ENCODE measurements at regions not wholly inside any gene's neighbourhood (a gene's known extent, or its start where the extent isn't known, plus 50 kb on each side); places are given as distances from the start of the nearest gene placed in this dataset.

- no peak overlapping the region for H3K27ac ChIP-seq (ENCODE audit: low read depth, low read length)
- no peaks in the 10 kb centered on the region for H3K36me3 ChIP-seq (ENCODE audit: control insufficient read depth in 1 of 2, insufficient read depth in 2 of 2, low read length in 2 of 2)
- no peak overlapping the region for H3K4me3 ChIP-seq (ENCODE audit: low read depth in 1 of 2, low read length in 2 of 2)
- H3K9ac ChIP-seq (ENCODE audit: low read depth in 1 of 2, low read length in 2 of 2): no peak overlapping the region
- no peaks in the 10 kb centered on the region for H3K27me3 ChIP-seq (ENCODE audit: control insufficient read depth in 1 of 2, insufficient read depth in 2 of 2, low read length in 2 of 2)
- no peaks in the 10 kb centered on the region for H3K4me1 ChIP-seq (ENCODE audit: control insufficient read depth in 1 of 2, insufficient read depth in 2 of 2, low read length in 2 of 2)
- H3K9me3 ChIP-seq (ENCODE audit: control insufficient read depth in 1 of 2, low read length in 2 of 2): no peaks in the 10 kb centered on the region
Measured at GRCh38 chr1:79737193-79737592, 730.7 kb upstream of the ADGRL4 start.

DNA sequence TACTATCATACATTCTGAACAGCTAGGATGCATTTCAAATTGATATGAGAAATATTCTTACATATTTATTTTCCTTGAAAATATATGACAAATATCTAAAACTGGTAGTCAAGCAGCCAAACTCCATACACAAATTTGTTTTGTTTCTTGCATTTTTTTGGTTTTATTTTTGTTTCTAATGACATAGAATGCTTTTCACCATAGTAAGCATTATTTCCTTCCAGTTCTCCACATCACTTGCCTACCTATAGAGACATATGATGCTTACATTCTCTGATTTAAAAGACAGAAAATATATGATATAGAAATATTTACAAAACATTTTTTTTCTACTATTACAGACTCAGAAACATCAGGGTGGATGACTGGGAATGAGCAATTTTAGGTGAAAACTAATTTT is 726.4 kb upstream of the ADGRL4 start:
- Histone ChIP-seq H3K36me3 (ENCODE audit: control insufficient read depth in 1 of 2, insufficient read depth in 2 of 2, low read length in 2 of 2) (no peaks in the 10 kb centered on the region), H3K9ac (ENCODE audit: low read depth in 1 of 2, low read length in 2 of 2) (no peak overlapping the region), H3K27ac (ENCODE audit: low read depth, low read length) (no peak overlapping the region), H3K9me3 (ENCODE audit: control insufficient read depth in 1 of 2, low read length in 2 of 2) (no peaks in the 10 kb centered on the region), H3K27me3 (ENCODE audit: control insufficient read depth in 1 of 2, insufficient read depth in 2 of 2, low read length in 2 of 2) (no peaks in the 10 kb centered on the region), H3K4me3 (ENCODE audit: low read depth in 1 of 2, low read length in 2 of 2) (no peak overlapping the region), H3K4me1 (ENCODE audit: control insufficient read depth in 1 of 2, insufficient read depth in 2 of 2, low read length in 2 of 2) (no peaks in the 10 kb centered on the region)

GRCh38 chr1:79726911-79727310 is 720.4 kb upstream of the ADGRL4 start:
- no peaks in the 10 kb centered on the region for H3K4me1 ChIP-seq (ENCODE audit: control insufficient read depth in 1 of 2, insufficient read depth in 2 of 2, low read length in 2 of 2)
- H3K36me3 ChIP-seq (ENCODE audit: control insufficient read depth in 1 of 2, insufficient read depth in 2 of 2, low read length in 2 of 2): no peaks in the 10 kb centered on the region
- no peak overlapping the region for H3K9ac ChIP-seq (ENCODE audit: low read depth in 1 of 2, low read length in 2 of 2)
- H3K4me3 ChIP-seq (ENCODE audit: low read depth in 1 of 2, low read length in 2 of 2): no peak overlapping the region
- no peaks in the 10 kb centered on the region for H3K27me3 ChIP-seq (ENCODE audit: control insufficient read depth in 1 of 2, insufficient read depth in 2 of 2, low read length in 2 of 2)
- no peak overlapping the region for H3K27ac ChIP-seq (ENCODE audit: low read depth, low read length)
- H3K9me3 ChIP-seq (ENCODE audit: control insufficient read depth in 1 of 2, low read length in 2 of 2): no peaks in the 10 kb centered on the region

GRCh38 chr1:79726321-79726720 is 719.8 kb upstream of the ADGRL4 start:
- H3K27ac ChIP-seq (ENCODE audit: low read depth, low read length): no peak overlapping the region
- H3K4me3 ChIP-seq (ENCODE audit: low read depth in 1 of 2, low read length in 2 of 2): no peak overlapping the region
- H3K9me3 ChIP-seq (ENCODE audit: control insufficient read depth in 1 of 2, low read length in 2 of 2): no peaks in the 10 kb centered on the region
- no peaks in the 10 kb centered on the region for H3K36me3 ChIP-seq (ENCODE audit: control insufficient read depth in 1 of 2, insufficient read depth in 2 of 2, low read length in 2 of 2)
- no peaks in the 10 kb centered on the region for H3K4me1 ChIP-seq (ENCODE audit: control insufficient read depth in 1 of 2, insufficient read depth in 2 of 2, low read length in 2 of 2)
- no peaks in the 10 kb centered on the region for H3K27me3 ChIP-seq (ENCODE audit: control insufficient read depth in 1 of 2, insufficient read depth in 2 of 2, low read length in 2 of 2)
- H3K9ac ChIP-seq (ENCODE audit: low read depth in 1 of 2, low read length in 2 of 2): no peak overlapping the region

DNA sequence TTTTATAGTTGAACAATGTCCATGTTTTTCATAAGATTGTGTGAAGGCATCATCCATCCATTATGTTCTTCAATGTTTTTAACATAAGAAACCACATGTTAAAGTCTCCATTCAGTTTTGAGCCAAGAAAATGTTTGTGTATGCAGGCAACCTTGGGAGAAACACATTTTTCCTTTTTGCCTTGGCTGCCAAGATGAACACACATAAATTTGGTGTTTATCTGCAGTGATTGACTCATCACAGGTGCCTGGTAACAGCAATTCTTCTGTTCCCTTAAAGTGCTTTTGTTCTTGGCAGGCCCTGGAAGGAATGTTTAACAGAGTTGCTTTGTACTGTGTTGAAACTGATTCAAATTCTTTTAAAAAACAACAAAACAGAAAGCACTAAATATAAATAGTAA is 709.9 kb upstream of the ADGRL4 start:
- Histone ChIP-seq H3K27ac (ENCODE audit: low read depth, low read length) (no peak overlapping the region), H3K9ac (ENCODE audit: low read depth in 1 of 2, low read length in 2 of 2) (no peak overlapping the region), H3K9me3 (ENCODE audit: control insufficient read depth in 1 of 2, low read length in 2 of 2) (peaks cover 0 to 9% of the 10 kb centered on the region in 2 donors), H3K4me3 (ENCODE audit: low read depth in 1 of 2, low read length in 2 of 2) (no peak overlapping the region), H3K27me3 (ENCODE audit: control insufficient read depth in 1 of 2, insufficient read depth in 2 of 2, low read length in 2 of 2) (no peaks in the 10 kb centered on the region), H3K4me1 (ENCODE audit: control insufficient read depth in 1 of 2, insufficient read depth in 2 of 2, low read length in 2 of 2) (no peaks in the 10 kb centered on the region), H3K36me3 (ENCODE audit: control insufficient read depth in 1 of 2, insufficient read depth in 2 of 2, low read length in 2 of 2) (no peaks in the 10 kb centered on the region)

GRCh38 chr1:79714664-79715063 is 708.1 kb upstream of the ADGRL4 start:
- H3K27ac ChIP-seq (ENCODE audit: low read depth, low read length): no peak overlapping the region
- H3K27me3 ChIP-seq (ENCODE audit: control insufficient read depth in 1 of 2, insufficient read depth in 2 of 2, low read length in 2 of 2): no peaks in the 10 kb centered on the region
- no peak overlapping the region for H3K4me3 ChIP-seq (ENCODE audit: low read depth in 1 of 2, low read length in 2 of 2)
- H3K9me3 ChIP-seq (ENCODE audit: control insufficient read depth in 1 of 2, low read length in 2 of 2): peaks cover 0 to 6% of the 10 kb centered on the region in 2 donors
- no peaks in the 10 kb centered on the region for H3K4me1 ChIP-seq (ENCODE audit: control insufficient read depth in 1 of 2, insufficient read depth in 2 of 2, low read length in 2 of 2)
- H3K9ac ChIP-seq (ENCODE audit: low read depth in 1 of 2, low read length in 2 of 2): no peak overlapping the region
- H3K36me3 ChIP-seq (ENCODE audit: control insufficient read depth in 1 of 2, insufficient read depth in 2 of 2, low read length in 2 of 2): no peaks in the 10 kb centered on the region

GRCh38 chr1:79711001-79711431 is 704.5 kb upstream of the ADGRL4 start:
- no peaks in the 10 kb centered on the region for H3K9me3 ChIP-seq (ENCODE audit: control insufficient read depth in 1 of 2, low read length in 2 of 2)
- no peak overlapping the region for H3K4me3 ChIP-seq (ENCODE audit: low read depth in 1 of 2, low read length in 2 of 2)
- H3K4me1 ChIP-seq (ENCODE audit: control insufficient read depth in 1 of 2, insufficient read depth in 2 of 2, low read length in 2 of 2): no peaks in the 10 kb centered on the region
- no peak overlapping the region for H3K27ac ChIP-seq (ENCODE audit: low read depth, low read length)
- no peak overlapping the region for H3K9ac ChIP-seq (ENCODE audit: low read depth in 1 of 2, low read length in 2 of 2)
- H3K27me3 ChIP-seq (ENCODE audit: control insufficient read depth in 1 of 2, insufficient read depth in 2 of 2, low read length in 2 of 2): no peaks in the 10 kb centered on the region
- no peaks in the 10 kb centered on the region for H3K36me3 ChIP-seq (ENCODE audit: control insufficient read depth in 1 of 2, insufficient read depth in 2 of 2, low read length in 2 of 2)

- Histone ChIP-seq H3K4me3 (ENCODE audit: low read depth in 1 of 2, low read length in 2 of 2) (no peak overlapping the region), H3K9me3 (ENCODE audit: control insufficient read depth in 1 of 2, low read length in 2 of 2) (no peaks in the 10 kb centered on the region), H3K27ac (ENCODE audit: low read depth, low read length) (no peak overlapping the region), H3K4me1 (ENCODE audit: control insufficient read depth in 1 of 2, insufficient read depth in 2 of 2, low read length in 2 of 2) (no peaks in the 10 kb centered on the region), H3K36me3 (ENCODE audit: control insufficient read depth in 1 of 2, insufficient read depth in 2 of 2, low read length in 2 of 2) (no peaks in the 10 kb centered on the region), H3K9ac (ENCODE audit: low read depth in 1 of 2, low read length in 2 of 2) (no peak overlapping the region), H3K27me3 (ENCODE audit: control insufficient read depth in 1 of 2, insufficient read depth in 2 of 2, low read length in 2 of 2) (no peaks in the 10 kb centered on the region)
Measured at GRCh38 chr1:79708646-79709265, 702.2 kb upstream of the ADGRL4 start.

DNA sequence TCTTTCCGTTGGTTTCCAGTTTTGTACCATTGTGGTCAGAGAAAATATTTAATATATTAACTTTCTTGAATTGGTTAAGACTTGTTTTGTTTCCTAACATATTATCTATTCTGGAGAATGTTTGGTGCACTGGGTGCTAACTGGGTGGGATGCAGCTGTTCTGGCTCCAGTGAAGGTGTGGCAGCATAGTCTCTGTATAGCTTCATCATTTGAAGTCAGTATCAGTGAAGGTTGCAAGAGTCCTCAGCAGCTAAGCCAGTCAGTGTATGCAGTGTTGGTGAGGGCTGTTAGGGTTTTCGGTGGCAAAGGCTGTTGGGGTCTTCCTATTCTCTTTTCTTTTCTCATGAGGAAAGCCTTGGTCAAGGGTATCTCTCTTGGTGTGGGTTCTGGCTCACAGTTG is 698.7 kb upstream of the ADGRL4 start:
- Histone ChIP-seq H3K9ac (ENCODE audit: low read depth in 1 of 2, low read length in 2 of 2) (no peak overlapping the region), H3K4me3 (ENCODE audit: low read depth in 1 of 2, low read length in 2 of 2) (no peak overlapping the region), H3K9me3 (ENCODE audit: control insufficient read depth in 1 of 2, low read length in 2 of 2) (no peaks in the 10 kb centered on the region), H3K27me3 (ENCODE audit: control insufficient read depth in 1 of 2, insufficient read depth in 2 of 2, low read length in 2 of 2) (no peaks in the 10 kb centered on the region), H3K27ac (ENCODE audit: low read depth, low read length) (no peak overlapping the region), H3K4me1 (ENCODE audit: control insufficient read depth in 1 of 2, insufficient read depth in 2 of 2, low read length in 2 of 2) (no peaks in the 10 kb centered on the region), H3K36me3 (ENCODE audit: control insufficient read depth in 1 of 2, insufficient read depth in 2 of 2, low read length in 2 of 2) (no peaks in the 10 kb centered on the region)

DNA sequence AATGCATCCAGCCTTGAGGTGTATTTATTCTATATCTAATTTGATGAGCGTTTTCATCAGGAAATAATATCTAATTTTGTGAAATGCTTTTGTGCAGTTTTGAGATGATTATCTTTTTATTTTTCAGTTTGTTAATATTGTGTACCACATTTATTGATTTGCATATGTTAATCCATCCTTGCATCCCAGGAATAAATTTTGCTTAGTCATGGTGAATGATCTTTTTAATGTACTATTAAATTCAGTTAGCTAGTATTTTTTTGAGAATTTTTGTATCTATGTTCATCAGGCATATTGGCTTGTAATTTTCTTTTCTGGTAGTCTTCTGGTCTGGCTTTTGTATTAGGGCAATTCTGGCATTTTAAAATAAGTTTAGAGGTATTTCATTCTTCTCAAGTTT is 697.5 kb upstream of the ADGRL4 start:
- Histone ChIP-seq H3K4me3 (ENCODE audit: low read depth in 1 of 2, low read length in 2 of 2) (no peak overlapping the region), H3K36me3 (ENCODE audit: control insufficient read depth in 1 of 2, insufficient read depth in 2 of 2, low read length in 2 of 2) (no peaks in the 10 kb centered on the region), H3K27me3 (ENCODE audit: control insufficient read depth in 1 of 2, insufficient read depth in 2 of 2, low read length in 2 of 2) (no peaks in the 10 kb centered on the region), H3K27ac (ENCODE audit: low read depth, low read length) (no peak overlapping the region), H3K9me3 (ENCODE audit: control insufficient read depth in 1 of 2, low read length in 2 of 2) (no peaks in the 10 kb centered on the region), H3K4me1 (ENCODE audit: control insufficient read depth in 1 of 2, insufficient read depth in 2 of 2, low read length in 2 of 2) (no peaks in the 10 kb centered on the region), H3K9ac (ENCODE audit: low read depth in 1 of 2, low read length in 2 of 2) (no peak overlapping the region)
